ENCODE measurements at regions not wholly inside any gene's neighbourhood (a gene's known extent, or its start where the extent isn't known, plus 50 kb on each side); places are given as distances from the start of the nearest gene placed in this dataset.

DNA sequence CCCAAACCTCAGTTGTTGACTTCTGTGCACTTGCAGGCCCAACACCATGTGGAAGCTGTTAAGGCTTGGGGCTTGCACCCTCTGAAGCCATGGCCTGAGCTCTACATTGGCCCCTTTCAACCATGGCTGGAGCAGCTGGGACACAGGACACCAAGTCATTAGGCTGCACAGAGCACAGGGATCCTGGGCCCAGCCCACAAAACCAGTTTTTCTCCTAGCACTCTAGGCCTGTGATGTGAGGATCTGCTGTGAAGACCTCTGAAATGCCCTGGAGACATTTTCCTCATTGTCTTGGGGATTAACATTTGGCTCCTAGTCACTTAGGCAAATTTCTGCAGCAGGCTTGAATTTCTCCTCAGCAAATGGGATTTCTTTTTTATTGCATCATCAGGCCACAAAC, 1255.7 kb downstream of the ZPLD1 start:
- no peak for DNase-seq

DNA sequence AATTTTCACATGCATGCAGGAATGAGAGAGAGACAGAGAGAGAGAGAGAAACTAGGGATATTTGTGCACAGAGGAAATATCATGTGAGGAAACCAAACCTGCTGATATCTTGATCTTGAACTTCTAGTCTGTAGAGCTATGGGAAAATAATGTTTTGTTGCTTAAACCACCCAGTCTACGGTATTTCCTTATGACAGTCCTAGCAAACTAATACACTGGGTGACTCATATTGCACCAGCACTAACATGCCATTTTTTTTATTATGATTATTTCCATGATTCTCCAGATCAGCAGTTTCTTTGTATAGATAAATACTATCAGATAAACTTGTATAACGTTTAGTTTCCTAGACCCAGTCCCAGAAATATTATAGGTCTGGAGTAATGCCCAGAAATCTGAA, 1259.0 kb downstream of the ZPLD1 start:
- no peak for DNase-seq

DNA sequence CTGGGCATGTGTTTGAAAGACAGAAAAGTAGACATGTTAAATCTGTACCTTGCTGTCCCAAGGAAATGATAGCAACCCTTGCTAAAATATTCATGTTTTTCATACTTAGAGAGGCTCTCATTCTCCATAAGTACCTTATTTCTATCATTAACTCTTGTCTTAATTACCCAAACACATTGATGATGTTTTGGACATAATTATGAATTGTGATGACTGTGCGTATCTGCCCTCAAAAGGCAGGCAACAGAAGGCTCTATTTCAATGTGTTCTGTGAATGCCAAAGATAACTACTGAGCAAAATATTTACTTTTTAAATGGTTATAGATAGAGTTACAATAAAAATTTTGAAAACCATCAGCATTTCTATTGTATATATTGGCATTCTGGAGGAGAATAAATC, 1263.8 kb downstream of the ZPLD1 start:
- no peak for DNase-seq

DNA sequence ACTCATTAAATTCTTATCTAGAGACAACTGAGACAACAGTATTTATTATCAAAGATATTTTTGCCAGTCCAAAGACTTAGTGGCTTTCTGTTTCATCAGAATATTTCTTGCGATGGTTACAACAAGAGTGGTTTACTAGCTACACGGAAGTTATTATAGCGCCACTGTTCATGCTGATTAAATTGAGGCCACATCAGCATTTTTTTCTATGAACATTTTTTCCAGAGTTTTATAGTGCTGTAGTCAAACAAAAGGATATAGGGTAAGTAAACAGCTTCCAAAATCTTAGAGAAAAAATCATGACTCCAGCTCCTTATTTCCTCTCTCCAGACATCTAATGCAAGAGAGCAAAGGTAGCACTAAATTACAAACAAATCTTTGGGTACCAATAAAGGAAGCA, 1264.4 kb downstream of the ZPLD1 start:
- no peak for DNase-seq

DNA sequence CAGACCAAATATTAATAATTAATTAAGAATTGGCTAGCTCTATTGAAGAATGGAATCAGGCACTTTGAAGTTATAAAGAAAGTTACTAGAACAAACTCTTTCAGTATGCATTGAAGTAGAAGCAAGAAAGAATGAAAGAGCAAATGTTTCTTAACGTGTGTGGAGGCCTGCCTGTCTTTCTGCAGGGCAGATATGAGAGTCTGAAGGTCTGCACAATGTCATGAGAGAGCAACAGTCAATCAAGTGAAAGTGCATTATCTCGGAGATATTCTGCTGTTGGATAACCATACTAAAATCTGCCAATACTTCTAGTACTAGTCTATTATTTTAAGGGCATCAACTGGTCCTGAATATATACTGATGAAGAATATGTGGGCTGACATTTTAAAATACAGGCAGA, 1270.8 kb downstream of the ZPLD1 start:
- DNase-seq, result no peak

DNA sequence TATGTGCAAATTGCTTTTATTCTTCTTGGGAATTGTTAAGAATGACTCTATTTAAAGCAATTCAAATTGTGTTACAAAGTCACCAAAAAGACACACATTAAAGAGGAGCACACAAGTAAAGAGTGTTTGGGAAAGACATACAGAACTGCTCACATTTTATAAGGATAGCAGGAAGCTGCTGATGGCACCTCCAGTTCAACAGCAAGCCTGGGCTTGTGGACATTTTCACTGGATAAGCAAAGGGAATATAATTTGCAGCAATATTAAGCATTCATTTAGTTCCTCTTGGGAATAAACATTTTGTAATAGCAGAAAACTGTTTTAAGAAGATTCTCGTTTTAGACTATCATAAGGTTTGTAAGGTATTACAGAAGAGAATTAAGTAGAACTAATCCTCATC, 1271.9 kb downstream of the ZPLD1 start:
- DNase-seq, result no peak

DNA sequence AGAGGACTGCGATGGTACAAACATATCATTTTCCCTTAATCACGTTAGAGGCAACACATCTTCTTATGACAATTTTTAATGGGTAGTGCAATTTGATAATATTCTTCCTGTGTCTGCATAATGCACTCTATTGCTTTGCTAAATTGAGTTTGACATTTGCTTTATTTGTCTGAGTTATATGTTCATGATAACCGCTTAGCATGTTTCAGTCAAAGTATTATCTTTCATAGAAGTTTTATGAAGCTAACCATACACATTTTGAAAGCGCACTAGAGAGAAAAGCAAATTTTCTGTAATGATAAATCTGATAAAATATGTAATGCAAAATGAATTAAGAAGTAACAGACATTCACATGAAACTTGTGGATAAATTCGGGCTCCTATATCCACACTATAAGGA, 1276.9 kb downstream of the ZPLD1 start:
- no peak for DNase-seq

DNA sequence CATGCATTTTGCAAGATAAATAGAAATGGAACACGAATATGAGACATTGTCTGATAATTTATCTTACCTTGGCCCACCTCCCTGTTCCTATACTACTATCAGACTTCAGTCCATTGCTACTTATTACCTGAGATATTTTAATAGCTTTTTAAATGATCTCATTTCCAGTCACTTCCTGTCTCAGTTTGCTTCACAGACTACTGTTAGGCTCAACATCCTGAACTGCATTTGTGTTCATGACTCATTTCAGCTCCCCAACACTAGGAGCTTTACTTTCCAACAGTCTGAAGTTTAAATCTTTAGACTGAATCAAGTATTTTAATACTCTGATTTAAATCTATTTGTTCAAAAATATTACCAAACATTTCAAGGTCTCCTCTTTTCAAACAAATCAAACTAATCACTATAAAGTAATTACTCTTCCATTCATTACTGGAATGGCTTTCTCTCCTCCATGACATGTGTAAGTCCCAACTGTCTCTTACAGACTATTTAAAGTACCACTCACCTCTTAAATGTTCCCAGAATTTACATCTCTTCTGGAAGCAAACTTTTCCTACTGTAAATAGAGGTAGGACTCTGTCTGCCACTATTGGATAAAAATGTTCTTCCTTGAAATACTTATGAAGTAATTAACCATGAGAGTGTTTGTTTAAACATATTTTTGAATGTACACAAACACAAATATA, 1277.6 kb downstream of the ZPLD1 start:
- no peak for DNase-seq

DNA sequence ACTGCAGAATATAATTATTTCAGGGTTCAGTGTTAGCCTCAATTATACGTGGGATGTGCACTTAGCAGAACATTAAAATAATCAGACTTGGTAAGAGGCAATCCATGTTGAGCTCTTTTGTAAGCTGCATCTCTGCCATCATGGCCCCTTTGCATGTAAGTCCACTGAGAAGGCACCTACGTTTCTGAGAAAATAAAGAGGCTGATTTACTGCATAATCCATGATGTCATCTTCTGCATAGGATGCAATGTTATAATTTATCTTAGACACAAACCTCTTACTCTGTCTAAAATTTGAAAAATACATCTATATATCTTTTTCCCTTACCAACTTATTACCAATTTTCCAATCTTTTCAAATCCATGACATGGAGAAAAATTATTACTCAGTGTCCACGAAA, 1294.7 kb downstream of the ZPLD1 start:
- no peak for DNase-seq

DNA sequence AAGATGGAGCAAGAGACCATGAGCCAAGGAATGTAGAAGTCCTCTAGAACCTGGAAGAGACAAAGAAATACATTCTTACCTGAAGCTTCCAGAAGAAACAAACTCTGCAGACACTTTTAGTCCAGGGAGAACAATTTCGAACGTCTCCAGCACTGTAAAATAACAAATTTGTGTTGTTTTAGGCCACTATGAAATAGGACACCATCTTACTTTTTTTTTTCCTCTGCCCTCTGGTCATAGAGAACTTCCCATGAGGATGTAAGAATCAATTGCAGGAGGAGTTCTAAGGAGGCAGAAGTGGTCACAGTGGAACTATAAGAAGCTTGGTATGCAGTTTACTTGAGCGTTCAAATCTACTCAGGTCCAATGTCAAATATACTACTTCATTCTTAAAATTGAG, 1295.9 kb downstream of the ZPLD1 start:
- no peak for DNase-seq

DNA sequence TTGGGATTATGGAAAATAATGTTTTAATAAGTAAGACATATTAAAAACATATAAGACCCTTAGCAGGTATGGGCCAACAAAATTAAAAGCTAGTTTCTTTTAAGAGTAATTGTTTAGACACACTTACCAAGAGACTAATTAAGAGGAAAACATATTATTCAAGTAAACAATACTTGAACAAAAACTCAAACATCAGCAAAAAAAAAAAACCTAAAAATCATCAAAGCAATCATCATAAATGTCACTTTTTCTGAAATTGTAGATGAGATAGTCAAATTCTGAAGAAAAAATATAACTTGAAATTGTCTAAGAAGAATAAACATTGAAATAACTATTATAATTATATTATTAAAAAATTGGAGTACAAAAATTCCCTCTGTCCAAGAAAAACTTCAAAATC, 1318.2 kb downstream of the ZPLD1 start:
- DNase-seq, result no peak

DNA sequence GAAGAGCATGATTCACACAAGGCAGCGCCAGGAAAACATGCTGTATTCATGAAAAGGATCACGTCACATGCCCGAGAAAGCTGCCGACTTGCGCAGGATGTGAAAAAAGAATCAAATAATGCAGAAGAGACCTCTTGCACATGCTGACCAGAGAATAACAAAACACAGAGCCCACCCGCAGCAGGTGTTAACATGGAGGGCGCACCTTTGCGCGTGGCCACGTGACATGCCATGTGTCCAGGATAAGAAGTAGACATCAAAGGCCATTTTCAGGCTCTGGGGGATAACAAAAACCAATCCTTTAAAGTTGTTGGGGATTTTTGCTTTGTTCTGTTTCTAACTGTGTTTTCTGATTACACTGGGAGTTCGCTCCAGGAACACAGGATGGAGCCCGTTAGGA, 1332.8 kb downstream of the ZPLD1 start:
- DNase-seq, result no peak

DNA sequence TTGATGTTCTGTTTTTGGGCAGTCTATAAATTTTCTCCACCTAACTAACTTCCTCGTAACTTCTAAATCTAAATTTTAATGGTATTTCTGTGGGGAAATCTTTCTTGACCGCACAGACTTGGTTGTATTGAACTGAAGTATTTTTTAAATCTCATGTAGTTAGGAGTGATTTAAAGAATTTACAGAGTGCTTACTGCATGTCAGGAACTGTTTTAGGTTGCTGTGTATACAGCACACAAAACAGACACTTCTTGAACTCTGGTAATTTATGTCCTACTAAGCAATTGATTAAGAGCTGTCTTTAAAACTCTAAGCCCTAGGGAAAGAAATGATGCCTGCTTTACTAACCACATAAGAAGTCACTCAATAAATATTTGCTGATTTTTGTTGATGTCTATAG, 1350.2 kb downstream of the ZPLD1 start:
- DNase-seq, result no peak

DNA sequence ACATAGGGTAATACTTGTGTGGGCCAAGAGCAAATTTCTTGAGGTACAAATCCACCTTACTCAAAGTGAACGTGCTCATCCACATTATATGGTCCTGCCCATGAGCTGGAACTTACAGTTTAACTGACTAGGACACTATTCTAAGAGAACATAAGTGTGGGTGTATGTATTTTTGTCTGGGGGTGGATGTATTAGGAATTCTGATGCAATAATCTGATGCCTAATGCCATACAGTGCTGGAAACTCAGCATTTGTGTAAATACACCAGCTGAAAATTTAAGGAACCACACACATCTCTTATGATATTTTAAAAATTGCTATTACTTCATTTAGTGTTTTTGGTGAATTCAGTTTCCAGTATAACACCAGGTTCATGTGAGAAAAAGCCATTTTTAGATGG, 1350.7 kb downstream of the ZPLD1 start:
- no peak for DNase-seq

DNA sequence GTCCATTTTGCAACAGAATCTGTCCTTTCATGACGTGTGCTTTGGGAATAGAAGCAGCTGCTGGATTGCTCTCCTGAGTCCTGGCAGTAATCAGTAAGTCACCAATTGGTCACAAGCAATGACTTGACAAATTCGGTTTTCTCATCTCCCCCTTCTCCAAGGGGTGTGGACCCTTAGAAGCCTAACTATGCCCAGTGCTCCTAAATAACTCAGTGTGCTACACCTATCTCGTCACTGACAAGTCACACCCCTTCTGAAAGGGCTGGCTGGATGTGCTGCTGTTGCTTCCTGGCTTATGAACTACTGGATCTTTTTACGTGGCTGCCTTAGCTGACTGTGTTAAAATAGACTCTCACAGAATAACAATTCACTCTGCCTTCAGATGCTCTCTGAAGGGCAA, 1351.5 kb downstream of the ZPLD1 start:
- no peak for DNase-seq

DNA sequence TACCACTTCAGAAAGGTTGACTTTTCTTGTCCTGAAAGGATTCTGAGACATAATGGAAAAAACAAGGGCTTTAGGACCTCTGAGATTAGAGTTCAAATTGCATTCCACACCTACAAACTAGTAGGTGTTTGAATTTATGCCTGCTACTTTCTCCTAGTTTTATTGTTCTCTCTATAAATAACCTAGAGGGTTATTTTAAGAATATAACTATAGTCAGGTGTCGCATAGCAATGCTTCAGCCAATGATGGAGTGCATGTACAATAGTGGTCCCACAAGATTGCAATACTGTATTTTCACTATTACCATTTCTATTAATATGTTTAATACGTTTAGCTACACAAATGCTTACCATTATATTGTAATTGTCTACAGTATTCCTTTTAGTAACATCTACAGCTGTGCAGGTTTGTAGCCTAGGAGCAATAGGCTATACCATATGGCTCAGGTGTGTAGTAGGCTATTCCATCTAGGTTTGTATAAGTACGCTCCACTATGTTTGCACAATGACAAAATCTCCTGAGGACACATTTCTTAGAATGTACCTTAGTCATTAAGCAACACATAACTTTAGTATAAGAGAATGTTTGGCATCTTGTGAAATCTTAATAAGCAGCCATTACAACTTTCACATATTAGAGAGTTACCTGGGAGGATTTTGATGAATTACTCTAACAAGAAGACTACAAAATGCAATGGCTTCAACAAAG, 1352.5 kb downstream of the ZPLD1 start:
- no peak for DNase-seq

DNA sequence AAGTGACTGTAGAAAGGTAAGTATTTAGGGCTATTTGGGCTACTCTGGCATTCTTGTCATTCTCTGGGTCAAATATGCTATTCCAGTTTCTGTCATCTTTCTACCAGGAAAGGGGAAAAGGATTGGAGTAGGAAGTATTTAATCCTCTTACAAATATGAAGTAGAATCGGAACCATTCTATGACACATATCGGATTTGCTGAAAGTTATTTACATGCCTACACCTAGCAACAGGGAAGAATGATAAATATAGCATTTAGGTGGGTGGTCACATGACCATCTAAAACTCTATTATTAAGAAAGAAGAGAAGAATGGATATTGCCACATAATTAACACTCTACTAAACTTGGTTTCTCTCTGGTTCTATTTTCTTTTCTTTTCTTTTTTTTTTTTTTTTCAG, 1353.1 kb downstream of the ZPLD1 start:
- no peak for DNase-seq

DNA sequence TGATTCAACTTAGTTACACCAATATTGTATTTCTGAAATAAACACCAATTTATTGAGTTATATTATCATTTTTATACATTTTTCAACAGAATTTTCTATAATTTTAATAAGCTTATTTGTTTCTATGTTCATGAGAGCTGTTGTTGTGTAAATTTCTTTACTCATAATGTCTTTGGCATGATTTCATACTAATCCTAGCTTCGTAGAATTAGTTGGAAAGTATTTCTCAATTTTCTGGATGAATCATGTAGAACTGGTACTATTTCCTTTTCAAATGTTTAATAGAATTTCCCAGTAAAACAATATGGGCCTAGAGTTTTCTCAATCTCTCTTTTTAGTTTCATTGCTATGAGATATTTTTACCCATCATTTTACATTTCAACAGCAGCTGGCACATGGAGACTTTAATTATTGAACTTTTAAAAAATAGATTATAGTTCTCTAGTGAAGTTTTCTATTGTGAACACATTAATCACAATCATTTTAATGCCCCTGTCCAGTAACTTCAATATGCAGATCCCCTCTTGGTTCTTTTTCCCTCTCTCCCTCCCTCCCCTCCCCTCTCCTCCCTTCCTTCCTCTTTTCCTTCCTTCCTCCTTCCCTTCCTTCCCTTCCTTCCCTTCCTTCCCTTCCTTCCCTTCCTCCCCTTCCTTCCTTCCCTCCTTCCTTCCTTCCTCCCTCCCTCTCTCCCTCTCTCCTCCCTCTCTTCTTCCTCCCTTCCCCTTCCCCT, 1357.1 kb downstream of the ZPLD1 start:
- no peak for DNase-seq

DNA sequence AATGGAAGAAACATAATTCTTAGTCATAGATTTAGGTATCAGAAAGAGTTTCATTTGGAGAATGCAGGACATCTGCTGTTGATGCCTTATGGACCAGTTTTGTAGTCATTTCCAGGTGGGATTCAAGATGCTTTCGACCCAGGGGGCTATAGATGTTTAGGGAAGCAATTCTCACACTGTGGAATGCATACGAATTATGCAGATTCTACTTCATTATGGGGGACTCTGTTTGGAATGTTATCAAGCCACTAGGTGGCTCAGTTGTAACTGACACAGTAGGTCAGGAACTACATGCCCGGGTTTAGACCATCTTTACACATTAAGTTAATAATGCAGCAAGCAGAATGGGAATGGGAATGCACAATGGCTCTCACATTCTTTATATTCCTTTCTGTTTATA, 1359.8 kb downstream of the ZPLD1 start:
- DNase-seq, result no peak

DNA sequence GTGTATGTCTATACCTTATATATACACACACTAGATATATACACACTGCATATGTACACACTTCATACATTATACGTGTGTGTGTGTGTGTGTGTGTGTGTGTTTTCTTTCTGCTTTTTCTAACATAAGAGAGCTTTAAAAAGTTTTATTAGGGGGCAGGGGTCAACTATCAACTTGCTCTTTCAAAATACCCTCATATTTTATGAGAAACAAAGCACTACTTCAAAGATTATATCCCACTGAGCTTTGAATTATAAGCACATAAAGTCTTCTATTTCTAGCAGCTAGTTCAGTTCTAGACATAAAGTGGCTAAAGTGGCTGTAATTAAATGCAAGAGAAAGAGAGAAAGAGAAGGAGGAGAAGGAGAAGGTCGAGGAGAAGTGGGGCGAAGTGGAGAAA, 1361.3 kb downstream of the ZPLD1 start:
- no peak for DNase-seq

DNA sequence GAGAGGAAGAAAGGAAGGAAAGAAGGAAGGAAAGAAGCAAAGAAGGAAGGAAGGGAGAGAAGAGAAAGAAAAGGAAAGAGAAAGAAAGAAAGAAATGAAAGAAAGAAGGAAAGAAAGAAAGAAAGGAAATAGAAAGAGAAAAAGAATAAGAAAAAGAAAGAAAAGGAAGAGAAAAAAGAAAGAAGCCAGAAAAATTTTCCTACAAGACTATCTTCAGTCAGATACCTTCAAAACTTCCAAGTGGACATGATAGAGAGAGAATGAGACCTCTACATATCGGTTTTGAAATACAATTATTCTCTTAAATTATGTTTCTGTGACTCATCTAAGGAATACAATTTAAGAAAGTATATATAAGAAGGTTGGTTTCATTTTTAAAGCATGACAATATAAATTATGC, 1369.0 kb downstream of the ZPLD1 start:
- DNase-seq, result no peak

DNA sequence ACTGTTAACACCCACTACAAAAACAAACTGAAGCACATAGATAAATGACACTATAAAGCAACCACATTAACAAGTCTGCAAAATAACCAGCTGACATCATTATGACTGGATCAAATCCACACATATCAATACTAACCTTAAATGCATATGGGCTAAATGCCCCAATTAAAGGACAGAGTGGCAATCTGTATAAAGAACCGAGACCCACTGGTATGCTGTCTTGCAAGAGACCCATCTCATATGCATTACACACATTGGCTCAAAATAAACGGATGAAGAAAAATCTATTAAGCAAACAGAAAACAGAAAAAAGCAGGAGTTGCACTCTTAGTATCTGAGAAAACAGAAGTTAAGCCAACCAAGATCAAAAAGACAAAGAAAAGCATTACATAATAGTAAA, 1375.4 kb downstream of the ZPLD1 start:
- no peak for DNase-seq

DNA sequence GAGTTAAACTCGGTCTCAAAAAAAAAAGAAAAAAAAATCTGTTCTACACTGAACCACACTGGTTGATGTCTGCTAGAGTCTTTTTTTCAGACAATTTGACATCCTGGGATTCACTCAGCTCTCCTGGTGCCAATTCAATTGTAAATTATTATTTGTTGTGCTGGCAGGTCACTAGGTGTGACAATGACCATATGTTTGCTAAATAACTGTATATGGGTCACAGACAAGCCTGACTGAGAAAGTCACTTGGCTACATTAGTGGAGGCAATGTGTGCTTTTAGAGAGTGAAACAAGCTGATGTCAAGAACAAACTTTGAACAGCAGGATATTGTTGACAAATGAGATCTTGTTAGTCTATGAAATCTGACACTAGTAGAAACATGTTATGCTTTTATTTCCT, 1379.1 kb downstream of the ZPLD1 start:
- no peak for DNase-seq

DNA sequence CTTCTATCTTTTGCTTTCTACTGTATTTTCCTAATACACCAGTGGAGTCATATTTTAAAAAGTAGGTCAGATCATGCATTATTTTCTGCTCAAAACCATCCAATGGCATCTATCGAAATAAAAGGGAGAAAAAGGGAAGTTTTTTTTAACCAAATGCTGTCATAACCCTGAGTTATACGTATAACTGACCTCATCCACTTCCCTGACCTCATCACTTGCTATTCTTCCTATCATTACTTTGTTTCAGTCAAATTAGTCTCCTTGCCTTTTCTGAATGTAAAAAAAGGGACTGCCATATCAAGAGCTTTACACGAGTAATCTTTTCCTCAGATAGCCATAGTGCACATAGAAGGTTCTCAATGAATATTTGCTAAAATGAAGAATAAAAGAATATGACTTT, 1383.6 kb downstream of the ZPLD1 start:
- no peak for DNase-seq
